Heart right ventricle (tissue), 16 donors: ENCODE measurements at regions not wholly inside any gene's neighbourhood (a gene's known extent, or its start where the extent isn't known, plus 50 kb on each side); places are given as distances from the start of the nearest gene placed in this dataset.

Source experiments
- ATAC-seq, 8 donors: fragments of 200-7000 bp; cut with Tn5 transposase; one replicate each; pipeline ENCODE4 v1.9.1; 2020; ENCODE audit warnings: mild to moderate bottlenecking in 8 of 8, moderate library complexity in 8 of 8, moderate number of reproducible peaks in 1 of 8
- DNase-seq, 2 donors: peaks; one replicate each; pipeline ENCODE4 v3.0.0-alpha.2; 2020
- H3K27ac ChIP-seq, 10 donors: fragments of 200-600 bp; sonication (generic) in 2 of 10; one replicate each; pipeline versions ENCODE4 v1.5.0 to v1.8.0; 2020 to 2022; ENCODE audit warnings: mild to moderate bottlenecking in 3 of 10
- H3K27me3 ChIP-seq, 7 donors: fragments of 200-600 bp; one replicate each; pipeline ENCODE4 v1.8.0; 2021 to 2022; ENCODE audit warnings: mild to moderate bottlenecking in 2 of 7
- H3K36me3 ChIP-seq, 9 donors: fragments of 200-600 bp; sonication (generic) in 1 of 9; one replicate each; pipeline versions ENCODE4 v1.5.0 to v1.8.0; 2020 to 2022; ENCODE audit warnings: mild to moderate bottlenecking in 2 of 9
- H3K4me1 ChIP-seq, 9 donors: fragments of 200-600 bp; sonication (generic) in 1 of 9; one replicate each; pipeline versions ENCODE4 v1.5.0 to v1.8.0; 2020 to 2022; ENCODE audit warnings: mild to moderate bottlenecking in 4 of 9
- H3K4me3 ChIP-seq, 10 donors: fragments of 200-600 bp; sonication (generic) in 2 of 10; one replicate each; pipeline versions ENCODE4 v1.5.0 to v1.8.0; 2020 to 2022; ENCODE audit warnings: mild to moderate bottlenecking in 7 of 10, moderate library complexity in 2 of 10
- H3K9me3 ChIP-seq, 11 donors: fragments of 200-600 bp in 10 of 11; sonication (generic) in 2 of 11; one replicate each; pipeline versions ENCODE4 v1.5.0 to v1.8.0; 2013 to 2022; ENCODE audit warnings: mild to moderate bottlenecking in 2 of 11, control low read depth in 1 of 11, moderate library complexity in 1 of 11
- CTCF ChIP-seq, 9 donors: fragments of 200-600 bp; sonication (generic) in 2 of 9; IDR thresholded peaks; one replicate each; pipeline versions ENCODE4 v1.5.0 to v1.8.0; 2021 to 2022; ENCODE audit warnings: antibody characterized with exemption in 9 of 9, mild to moderate bottlenecking in 5 of 9, moderate library complexity in 1 of 9
- WGBS, 2 donors: extraction: QIAGEN DNeasy Blood & Tissue Kit; methylation state at CpG; one replicate each; pipeline ENCODE4 v1.1.7; 2013; ENCODE audit warnings: inconsistent platforms in 1 of 2; 5-methylcytosine and 5-hydroxymethylcytosine counted together
- intact Hi-C, 10 donors: fragments of 100-400 bp; cut with DNase I; formaldehyde crosslinking; loops; one replicate each; pipeline versions ENCODE4 v1.11.1 to v1.14.2; 2022
- donor health status: Arrhythmogenic right ventricular cardiomyopathy.
- donor health status: ischemic (EF 13 %, LVEDD 7.1; RV severe dilation, severe dysfunction).
- donor health status: healthy with polysubstance abuse.
- donor health status: DM: no; HTN: yes; CAD: no.
- donor health status: DM: no; HTN: no; CAD: no.
- donor health status: ischemic (EF 25% LVEDD 6.9; RV normal size, moderate dysfunction).
- donor health status: ischemic (EF 25% LVEDD 5.7; RV mildly dilated, moderate dysfunction).
- donor health status: healthy.
- donor health status: DM: yes; HTN: yes; CAD: no.
- donor health status: Ischemic cardiomyopathy.
- donor health status: ischemic (EF 35%, LVEDD 5.7; RV mildly dilated, moderate dysfunction).
- donor health status: nonischemic (EF 11% LVEDD 7.7; RV severe dilation, severe dysfunction).
- donor health status: DM: yes; HTN: yes; CAD: no.
- donor health status: PGD.
- donor health status: ischemic (EF 29% LVEDD 5.4; RV normal size, mild dysfunction).
- donor health status: nonischemic (EF 23%, LVEDD 6.1; RV moderate dilation, normal function).

DNA sequence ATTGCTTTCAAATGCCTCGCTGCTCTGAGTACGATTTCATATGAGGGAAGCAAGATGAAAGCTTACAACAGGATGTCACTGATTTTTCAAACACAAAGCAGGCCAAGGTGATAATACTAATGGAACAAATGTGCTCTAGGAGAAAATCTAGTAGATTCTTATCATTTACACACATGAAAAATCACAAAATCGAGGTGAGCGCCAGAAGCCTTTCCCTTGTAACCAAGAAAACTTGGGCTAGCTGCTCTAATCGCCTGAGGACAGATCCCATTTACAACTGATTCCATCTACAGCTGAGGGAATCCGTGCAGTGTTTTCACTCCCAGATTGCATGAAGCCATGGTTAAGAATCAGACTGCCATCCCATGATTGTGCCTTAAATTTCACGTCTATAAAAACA, 117.5 kb downstream of the TM2D1 start:
- Histone ChIP-seq H3K36me3 (no peaks in the 10 kb centered on the region), H3K4me3 (no peak overlapping the region), H3K4me1 (peaks cover 0 to 22% (median 4%) of the 10 kb centered on the region in 9 donors), H3K9me3 (no peaks in the 10 kb centered on the region), H3K27me3 (no peaks in the 10 kb centered on the region), H3K27ac (peak overlapping the region in 9 of 10 donors; percentile 33 to 87 (median 78))
- WGBS, 2 donors: 85 to 88% methylated on average over 7 of the region's 7 CpGs
- ATAC-seq: no peak
- DNase-seq: no peak
- intact Hi-C loops: no loop called here
- no peak for TF ChIP-seq CTCF (IDR thresholded peaks at IDR 0.05)

- H3K4me3 ChIP-seq: no peak overlapping the region
- intact Hi-C loops: loop anchor here in 1 of 10 donors (1.0 kb wide), 1 partner anchor 32 kb away; no protein-coding TSS in a partner anchor
- no peak for TF ChIP-seq CTCF (IDR thresholded peaks at IDR 0.05)
- H3K27ac ChIP-seq: peak overlapping the region in 9 of 10 donors; percentile 33 to 87 (median 78)
- no peaks in the 10 kb centered on the region for H3K9me3 ChIP-seq
- WGBS, 2 donors: 56 to 66% methylated on average over 15 of the region's 15 CpGs
- H3K27me3 ChIP-seq: no peaks in the 10 kb centered on the region
- ATAC-seq (peak; percentile 86 to 95 (median 92)), DNase-seq (peak; percentile 66 to 68)
- peaks cover 0 to 22% (median 4%) of the 10 kb centered on the region in 9 donors for H3K4me1 ChIP-seq
- H3K36me3 ChIP-seq: no peaks in the 10 kb centered on the region
These were observed 118.3 kb downstream of the TM2D1 start for GRCh38 chr1:61606448-61607312.

DNA sequence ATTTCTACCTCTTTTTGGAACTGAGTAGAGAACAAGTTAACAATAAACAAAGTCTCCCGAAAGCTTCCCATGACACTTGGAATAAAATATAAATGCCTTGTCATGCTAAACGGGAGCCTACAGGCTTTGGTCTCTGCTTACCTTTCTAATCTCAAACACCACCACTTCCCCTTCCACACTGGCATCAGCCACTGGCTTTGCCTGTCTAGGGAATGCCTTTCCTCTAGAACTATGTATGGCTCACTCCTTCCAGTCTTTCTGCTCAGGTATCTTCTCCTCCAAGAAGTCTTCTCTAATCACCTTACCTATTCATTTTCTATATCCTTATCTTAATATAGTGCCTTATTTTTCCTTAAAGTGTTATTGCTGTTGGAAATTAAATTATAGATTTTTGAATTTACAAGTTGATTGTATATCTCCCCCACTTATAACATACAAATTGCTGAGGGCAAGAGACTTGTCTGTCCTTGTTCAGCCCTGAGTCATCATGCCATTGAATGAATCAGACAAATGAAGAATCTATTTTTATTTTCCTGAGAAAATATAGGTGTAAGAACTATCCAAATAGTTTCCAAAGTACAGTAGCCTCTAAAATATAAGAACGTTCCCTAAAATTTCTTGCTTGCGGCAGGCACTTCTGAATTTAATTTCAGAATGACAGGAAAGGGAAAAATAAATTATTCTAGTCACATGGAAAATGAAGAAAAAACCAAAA, 119.2 kb downstream of the TM2D1 start:
- DNase-seq: no peak
- H3K9me3 ChIP-seq: no peaks in the 10 kb centered on the region
- WGBS, 2 donors: 79 to 88% methylated on average over 4 of the region's 4 CpGs
- peaks cover 0 to 22% (median 4%) of the 10 kb centered on the region in 9 donors for H3K4me1 ChIP-seq
- no peak overlapping the region for H3K4me3 ChIP-seq
- TF ChIP-seq CTCF (IDR thresholded peaks at IDR 0.05): no peak
- peak overlapping the region in 9 of 10 donors; percentile 33 to 87 (median 75) for H3K27ac ChIP-seq
- H3K27me3 ChIP-seq: no peaks in the 10 kb centered on the region
- intact Hi-C loops: loop anchor here in 1 of 10 donors (1.0 kb wide), 1 partner anchor 33 kb away; no protein-coding TSS in a partner anchor
- no peaks in the 10 kb centered on the region for H3K36me3 ChIP-seq
- ATAC-seq: no peak

GRCh38 chr1:61604684-61605083, 120.3 kb downstream of the TM2D1 start:
- Histone ChIP-seq H3K27ac (no peak overlapping the region), H3K9me3 (no peaks in the 10 kb centered on the region), H3K4me3 (no peak overlapping the region), H3K36me3 (no peaks in the 10 kb centered on the region), H3K4me1 (peaks cover 0 to 22% (median 4%) of the 10 kb centered on the region in 9 donors), H3K27me3 (no peaks in the 10 kb centered on the region)
- TF ChIP-seq CTCF (IDR thresholded peaks at IDR 0.05): no peak
- ATAC-seq (no peak), DNase-seq (no peak)
- intact Hi-C loops: no loop called here
- 89% methylated on average over 1 of the region's 1 CpG for WGBS, 2 donors
